ENCODE measurements at regions not wholly inside any gene's neighbourhood (a gene's known extent, or its start where the extent isn't known, plus 50 kb on each side); places are given as distances from the start of the nearest gene placed in this dataset.

DNA sequence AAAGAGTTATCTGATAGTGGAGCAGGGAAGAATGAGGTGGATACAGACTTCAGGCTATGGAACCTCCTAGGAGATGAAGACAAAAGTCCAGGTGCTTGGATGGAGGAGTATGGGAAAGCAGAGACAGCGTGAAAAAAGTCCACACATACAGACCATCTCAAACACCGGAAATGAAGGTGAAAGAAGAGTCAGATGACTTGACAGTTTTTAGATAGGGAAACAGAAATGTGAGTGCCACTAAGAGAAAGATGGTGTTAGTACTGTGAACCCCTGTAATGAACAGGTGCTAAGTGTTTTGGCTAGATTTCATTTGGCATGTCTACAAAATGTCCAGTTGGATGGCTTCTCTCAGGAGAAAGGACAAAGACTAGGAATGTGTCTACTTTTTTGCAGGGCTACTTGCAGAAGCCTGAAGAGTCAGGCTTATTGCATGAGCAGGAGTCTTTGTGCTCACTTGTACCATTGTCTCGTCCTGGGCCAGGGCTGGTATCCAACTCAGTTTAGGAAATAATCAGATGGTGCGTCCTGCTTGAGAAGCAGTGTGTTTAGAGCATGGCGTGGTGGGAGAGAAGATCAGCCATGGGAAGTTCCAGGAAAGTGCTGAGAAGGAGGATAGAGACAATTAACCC lies 90.6 kb upstream of the STARD4 start:
- no peaks in the 10 kb centered on the region for H3K9me3 ChIP-seq (ENCODE audit: insufficient read depth, low read length)
- H3K4me2 ChIP-seq (ENCODE audit: low read length), result no peak overlapping the region
- H3K4me1 ChIP-seq (ENCODE audit: low read length), result no peaks in the 10 kb centered on the region
- H3K27me3 ChIP-seq (ENCODE audit: low read depth, low read length), result no peaks in the 10 kb centered on the region
- no peak overlapping the region for H3K27ac ChIP-seq (ENCODE audit: low read length)
- no peak overlapping the region for H2AFZ ChIP-seq (ENCODE audit: low read depth, low read length)
- no peak overlapping the region for H3K9ac ChIP-seq (ENCODE audit: low read length)
- H3K79me2 ChIP-seq (ENCODE audit: low read length), result no peaks in the 10 kb centered on the region
- H3K36me3 ChIP-seq (replicated peaks; ENCODE audit: low read depth, low read length), result no peaks in the 10 kb centered on the region
- H4K20me1 ChIP-seq (ENCODE audit: insufficient read depth, low read length), result no peaks in the 10 kb centered on the region
- no peak overlapping the region for H3K4me3 ChIP-seq (ENCODE audit: low read length)
- TF ChIP-seq, protein P1, sequence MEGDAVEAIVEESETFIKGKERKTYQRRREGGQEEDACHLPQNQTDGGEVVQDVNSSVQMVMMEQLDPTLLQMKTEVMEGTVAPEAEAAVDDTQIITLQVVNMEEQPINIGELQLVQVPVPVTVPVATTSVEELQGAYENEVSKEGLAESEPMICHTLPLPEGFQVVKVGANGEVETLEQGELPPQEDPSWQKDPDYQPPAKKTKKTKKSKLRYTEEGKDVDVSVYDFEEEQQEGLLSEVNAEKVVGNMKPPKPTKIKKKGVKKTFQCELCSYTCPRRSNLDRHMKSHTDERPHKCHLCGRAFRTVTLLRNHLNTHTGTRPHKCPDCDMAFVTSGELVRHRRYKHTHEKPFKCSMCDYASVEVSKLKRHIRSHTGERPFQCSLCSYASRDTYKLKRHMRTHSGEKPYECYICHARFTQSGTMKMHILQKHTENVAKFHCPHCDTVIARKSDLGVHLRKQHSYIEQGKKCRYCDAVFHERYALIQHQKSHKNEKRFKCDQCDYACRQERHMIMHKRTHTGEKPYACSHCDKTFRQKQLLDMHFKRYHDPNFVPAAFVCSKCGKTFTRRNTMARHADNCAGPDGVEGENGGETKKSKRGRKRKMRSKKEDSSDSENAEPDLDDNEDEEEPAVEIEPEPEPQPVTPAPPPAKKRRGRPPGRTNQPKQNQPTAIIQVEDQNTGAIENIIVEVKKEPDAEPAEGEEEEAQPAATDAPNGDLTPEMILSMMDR (IDR thresholded peaks at IDR 0.05; ENCODE audit: low read depth, low read length), result no peak
- no peak for TF ChIP-seq EZH2phosphoT487 (IDR thresholded peaks at IDR 0.05; ENCODE audit: low read depth)

DNA sequence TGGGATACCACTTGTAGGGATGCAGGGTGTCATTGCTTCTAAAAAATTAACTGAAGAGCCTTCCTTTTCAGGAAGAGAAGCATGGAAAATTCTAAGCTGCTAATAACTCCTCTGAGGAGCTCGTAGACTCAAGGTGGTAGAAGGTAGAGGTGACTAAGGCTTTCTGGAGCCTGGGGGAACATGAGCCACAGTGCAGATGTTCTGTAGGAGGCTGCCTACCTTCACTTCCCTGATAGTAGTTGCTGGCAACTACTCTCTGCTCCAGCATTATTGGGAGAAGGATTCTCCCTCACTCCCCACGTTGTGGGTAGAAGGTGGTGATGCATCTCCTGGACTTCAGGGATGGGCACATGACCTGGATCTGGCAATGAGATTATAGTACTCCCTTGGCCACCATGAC lies 86.7 kb upstream of the STARD4 start:
- Histone ChIP-seq H3K4me3 (ENCODE audit: low read length) (no peak overlapping the region), H3K79me2 (ENCODE audit: low read length) (no peaks in the 10 kb centered on the region), H3K9ac (ENCODE audit: low read length) (no peak overlapping the region), H3K27me3 (ENCODE audit: low read depth, low read length) (no peaks in the 10 kb centered on the region), H4K20me1 (ENCODE audit: insufficient read depth, low read length) (no peaks in the 10 kb centered on the region), H3K27ac (ENCODE audit: low read length) (no peak overlapping the region), H3K36me3 (replicated peaks; ENCODE audit: low read depth, low read length) (no peaks in the 10 kb centered on the region), H3K4me1 (ENCODE audit: low read length) (no peaks in the 10 kb centered on the region), H2AFZ (ENCODE audit: low read depth, low read length) (no peak overlapping the region), H3K9me3 (ENCODE audit: insufficient read depth, low read length) (no peaks in the 10 kb centered on the region), H3K4me2 (ENCODE audit: low read length) (no peak overlapping the region)
- TF ChIP-seq, protein P1 (IDR thresholded peaks at IDR 0.05; ENCODE audit: low read depth, low read length), result no peak
- no peak for TF ChIP-seq EZH2phosphoT487 (IDR thresholded peaks at IDR 0.05; ENCODE audit: low read depth)

DNA sequence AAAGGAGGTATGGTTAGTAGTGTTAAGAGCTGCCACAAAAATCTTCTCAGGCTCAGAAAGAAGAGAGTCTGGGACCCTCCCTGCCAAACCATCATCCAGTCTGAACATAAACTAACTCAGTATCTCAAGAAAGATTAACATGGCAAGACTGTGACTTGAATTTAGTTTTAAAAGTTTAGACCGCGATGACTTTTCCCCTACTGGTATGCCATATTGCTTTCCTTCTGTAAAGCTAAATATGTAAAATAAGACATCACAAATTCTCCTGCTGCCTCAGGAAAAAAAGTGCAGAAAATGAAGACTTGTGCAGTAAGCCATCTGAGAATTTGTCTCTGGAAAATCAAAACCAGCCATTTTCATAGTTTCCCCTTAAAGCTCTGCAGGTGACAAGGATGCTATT lies 85.2 kb upstream of the STARD4 start:
- H3K9ac ChIP-seq (ENCODE audit: low read length), result no peak overlapping the region
- no peak for TF ChIP-seq EZH2phosphoT487 (IDR thresholded peaks at IDR 0.05; ENCODE audit: low read depth)
- TF ChIP-seq, protein P1 (IDR thresholded peaks at IDR 0.05; ENCODE audit: low read depth, low read length), result no peak
- H2AFZ ChIP-seq (ENCODE audit: low read depth, low read length), result no peak overlapping the region

DNA sequence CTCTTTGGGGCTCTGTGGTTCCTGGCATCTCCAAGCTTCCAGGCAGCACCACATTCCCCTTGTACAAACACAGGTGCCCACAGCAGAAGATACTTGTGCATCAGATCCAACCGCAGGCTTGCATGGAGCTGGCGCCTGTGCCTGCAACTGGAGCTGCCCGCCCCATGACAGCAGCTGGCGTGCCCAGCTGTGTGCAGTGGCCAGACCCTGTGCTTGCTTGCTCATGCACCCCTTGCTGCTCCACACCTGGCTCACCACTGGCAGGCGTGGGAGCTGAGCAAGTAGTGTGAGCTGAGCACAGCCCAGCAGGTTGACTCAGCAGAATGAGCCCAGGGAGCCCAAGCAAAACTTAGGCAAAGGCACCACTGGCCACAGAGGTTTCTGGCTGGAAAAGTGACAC lies 84.4 kb upstream of the STARD4 start:
- Histone ChIP-seq H4K20me1 (ENCODE audit: insufficient read depth, low read length) (no peaks in the 10 kb centered on the region), H3K4me3 (ENCODE audit: low read length) (no peak overlapping the region), H3K79me2 (ENCODE audit: low read length) (no peaks in the 10 kb centered on the region), H3K9ac (ENCODE audit: low read length) (no peak overlapping the region), H3K4me2 (ENCODE audit: low read length) (no peak overlapping the region), H2AFZ (ENCODE audit: low read depth, low read length) (no peak overlapping the region), H3K27ac (ENCODE audit: low read length) (no peak overlapping the region), H3K4me1 (ENCODE audit: low read length) (no peaks in the 10 kb centered on the region), H3K36me3 (replicated peaks; ENCODE audit: low read depth, low read length) (no peaks in the 10 kb centered on the region), H3K27me3 (ENCODE audit: low read depth, low read length) (no peaks in the 10 kb centered on the region), H3K9me3 (ENCODE audit: insufficient read depth, low read length) (no peaks in the 10 kb centered on the region)
- TF ChIP-seq, protein P1 (IDR thresholded peaks at IDR 0.05; ENCODE audit: low read depth, low read length), result no peak
- no peak for TF ChIP-seq EZH2phosphoT487 (IDR thresholded peaks at IDR 0.05; ENCODE audit: low read depth)

More for the DNA sequence above, 85.2 kb upstream of the STARD4 start:
- H3K36me3 ChIP-seq (replicated peaks; ENCODE audit: low read depth, low read length), result no peaks in the 10 kb centered on the region
- H4K20me1 ChIP-seq (ENCODE audit: insufficient read depth, low read length), result no peaks in the 10 kb centered on the region
- no peak overlapping the region for H3K4me2 ChIP-seq (ENCODE audit: low read length)
- no peaks in the 10 kb centered on the region for H3K9me3 ChIP-seq (ENCODE audit: insufficient read depth, low read length)
- H3K79me2 ChIP-seq (ENCODE audit: low read length), result no peaks in the 10 kb centered on the region
- no peak overlapping the region for H3K27ac ChIP-seq (ENCODE audit: low read length)
- H3K27me3 ChIP-seq (ENCODE audit: low read depth, low read length), result no peaks in the 10 kb centered on the region
- H3K4me3 ChIP-seq (ENCODE audit: low read length), result no peak overlapping the region
- H3K4me1 ChIP-seq (ENCODE audit: low read length), result no peaks in the 10 kb centered on the region
